ENCODE measurements at regions not wholly inside any gene's neighbourhood (a gene's known extent, or its start where the extent isn't known, plus 50 kb on each side); places are given as distances from the start of the nearest gene placed in this dataset.

DNA sequence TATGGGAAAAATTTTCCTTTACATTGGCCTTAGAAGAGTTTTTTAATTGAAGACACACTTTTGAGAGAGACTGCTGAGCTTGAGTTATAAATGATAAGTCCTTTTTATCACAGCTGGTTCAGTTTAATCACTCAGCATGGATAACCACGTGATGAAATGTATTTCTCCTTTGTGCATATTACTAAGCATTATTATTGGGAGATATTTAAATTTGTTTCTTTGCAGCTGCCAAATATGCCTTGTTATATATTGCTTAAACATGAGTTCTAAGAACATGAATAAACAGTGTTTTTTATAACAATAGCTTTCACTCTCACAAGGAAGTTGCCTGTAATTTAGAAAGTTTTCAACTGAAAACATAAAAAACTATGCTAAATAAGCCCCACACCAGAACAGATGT lies 293.5 kb upstream of the LRFN5 start:
- Histone ChIP-seq H3K4me3 (no peak overlapping the region), H3K27ac (no peak overlapping the region), H3K4me1 (no peaks in the 10 kb centered on the region), H3K36me3 (no peaks in the 10 kb centered on the region), H3K9me3 (peaks cover 0 to 12% (median 0%) of the 10 kb centered on the region in 4 donors), H3K27me3 (no peaks in the 10 kb centered on the region)
- 17 to 33% (median 30%) methylated on average over 1 of the region's 1 CpG for WGBS, 5 donors
- peak in 1 of 2 donors; percentile 12 for DNase-seq
- intact Hi-C loops (cut with DNase I; ENCODE audit: low total_unique reads), result no loop called here
- TF ChIP-seq EP300 (IDR thresholded peaks at IDR 0.05) (no peak), POLR2AphosphoS5 (IDR thresholded peaks at IDR 0.05) (no peak), POLR2A (IDR thresholded peaks at IDR 0.05) (no peak)
- TF ChIP-seq, protein P1, sequence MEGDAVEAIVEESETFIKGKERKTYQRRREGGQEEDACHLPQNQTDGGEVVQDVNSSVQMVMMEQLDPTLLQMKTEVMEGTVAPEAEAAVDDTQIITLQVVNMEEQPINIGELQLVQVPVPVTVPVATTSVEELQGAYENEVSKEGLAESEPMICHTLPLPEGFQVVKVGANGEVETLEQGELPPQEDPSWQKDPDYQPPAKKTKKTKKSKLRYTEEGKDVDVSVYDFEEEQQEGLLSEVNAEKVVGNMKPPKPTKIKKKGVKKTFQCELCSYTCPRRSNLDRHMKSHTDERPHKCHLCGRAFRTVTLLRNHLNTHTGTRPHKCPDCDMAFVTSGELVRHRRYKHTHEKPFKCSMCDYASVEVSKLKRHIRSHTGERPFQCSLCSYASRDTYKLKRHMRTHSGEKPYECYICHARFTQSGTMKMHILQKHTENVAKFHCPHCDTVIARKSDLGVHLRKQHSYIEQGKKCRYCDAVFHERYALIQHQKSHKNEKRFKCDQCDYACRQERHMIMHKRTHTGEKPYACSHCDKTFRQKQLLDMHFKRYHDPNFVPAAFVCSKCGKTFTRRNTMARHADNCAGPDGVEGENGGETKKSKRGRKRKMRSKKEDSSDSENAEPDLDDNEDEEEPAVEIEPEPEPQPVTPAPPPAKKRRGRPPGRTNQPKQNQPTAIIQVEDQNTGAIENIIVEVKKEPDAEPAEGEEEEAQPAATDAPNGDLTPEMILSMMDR (IDR thresholded peaks at IDR 0.05), result no peak

DNA sequence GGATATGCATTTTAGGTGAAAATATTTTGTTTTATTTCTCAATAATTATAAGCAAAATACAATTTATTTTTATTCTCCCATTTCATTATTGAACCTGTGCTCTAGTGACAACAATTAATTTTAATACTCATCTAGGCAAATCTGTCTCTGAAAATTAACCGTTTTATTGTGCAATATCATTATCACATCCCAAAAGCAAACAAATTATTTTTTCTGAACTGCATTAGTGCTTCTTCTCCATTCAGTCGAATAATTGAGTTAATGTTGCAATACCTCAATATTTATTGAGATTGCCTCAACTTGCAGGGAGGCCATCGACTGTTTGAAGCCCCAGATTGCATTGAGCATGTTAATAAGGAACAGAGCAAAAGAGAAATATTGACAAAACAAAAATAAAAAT lies 303.2 kb upstream of the LRFN5 start:
- Histone ChIP-seq H3K36me3 (no peaks in the 10 kb centered on the region), H3K4me3 (no peak overlapping the region), H3K4me1 (no peaks in the 10 kb centered on the region), H3K9me3 (no peaks in the 10 kb centered on the region), H3K27me3 (no peaks in the 10 kb centered on the region), H3K27ac (no peak overlapping the region)
- no peak for DNase-seq
- intact Hi-C loops (cut with DNase I; ENCODE audit: low total_unique reads), result no loop called here
- WGBS, 5 donors, result 69 to 77% (median 73%) methylated on average over 3 of the region's 3 CpGs
- TF ChIP-seq POLR2AphosphoS5 (IDR thresholded peaks at IDR 0.05), result no peak
- no peak for TF ChIP-seq EP300 (IDR thresholded peaks at IDR 0.05)
- TF ChIP-seq, protein P1 (IDR thresholded peaks at IDR 0.05), result no peak
- no peak for TF ChIP-seq POLR2A (IDR thresholded peaks at IDR 0.05)

DNA sequence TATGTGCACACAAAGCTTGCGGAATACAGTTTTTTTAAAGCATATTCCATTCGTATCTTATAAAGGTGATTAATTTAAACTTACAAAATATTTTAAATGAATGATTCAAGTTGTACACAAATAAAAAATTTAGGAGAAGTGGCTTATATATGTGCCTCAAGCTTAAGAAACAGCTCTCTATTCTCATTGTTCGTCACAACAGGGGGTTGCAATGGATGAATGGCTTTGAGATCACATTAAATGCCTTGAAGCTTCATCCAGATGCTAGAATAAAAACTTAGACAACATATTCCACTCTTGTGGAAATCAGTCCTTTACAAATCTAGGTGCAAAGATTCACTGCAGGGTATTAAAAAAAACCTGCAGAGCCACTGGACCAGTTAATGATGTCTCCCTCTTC lies 303.9 kb upstream of the LRFN5 start:
- intact Hi-C loops (cut with DNase I; ENCODE audit: low total_unique reads), result no loop called here
- Histone ChIP-seq H3K36me3 (no peaks in the 10 kb centered on the region), H3K9me3 (no peaks in the 10 kb centered on the region), H3K4me1 (no peaks in the 10 kb centered on the region), H3K4me3 (no peak overlapping the region), H3K27ac (no peak overlapping the region), H3K27me3 (no peaks in the 10 kb centered on the region)
- DNase-seq, result no peak
- 79 to 90% (median 88%) methylated on average over 3 of the region's 3 CpGs for WGBS, 5 donors
- TF ChIP-seq EP300 (IDR thresholded peaks at IDR 0.05) (no peak), POLR2AphosphoS5 (IDR thresholded peaks at IDR 0.05) (no peak), POLR2A (IDR thresholded peaks at IDR 0.05) (no peak)
- TF ChIP-seq, protein P1 (IDR thresholded peaks at IDR 0.05), result no peak

DNA sequence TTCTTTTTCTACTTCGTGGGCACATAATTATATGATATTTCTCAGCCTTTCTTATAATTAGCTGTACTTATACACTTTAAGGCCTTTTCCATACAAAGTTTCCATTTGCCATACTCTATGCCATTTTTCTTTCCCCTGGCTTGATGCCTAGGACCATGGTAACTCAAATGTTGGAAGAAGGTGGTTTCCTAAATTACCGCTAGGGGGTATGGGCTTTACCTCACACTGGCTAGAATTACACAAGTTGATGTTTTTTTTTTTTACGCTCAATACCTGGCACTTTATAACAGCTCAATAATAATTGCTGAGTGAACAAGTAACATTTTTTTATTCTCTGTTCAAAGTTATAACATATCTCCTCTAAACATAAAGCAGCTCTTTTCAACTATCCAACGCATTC lies 306.8 kb upstream of the LRFN5 start:
- H3K27ac ChIP-seq, result no peak overlapping the region
- intact Hi-C loops (cut with DNase I; ENCODE audit: low total_unique reads), result no loop called here
- TF ChIP-seq, protein P1 (IDR thresholded peaks at IDR 0.05), result no peak
- no peak for TF ChIP-seq POLR2AphosphoS5 (IDR thresholded peaks at IDR 0.05)
- no peak for TF ChIP-seq POLR2A (IDR thresholded peaks at IDR 0.05)
- no peak for TF ChIP-seq EP300 (IDR thresholded peaks at IDR 0.05)
- WGBS, 5 donors, result 69 to 88% (median 81%) methylated on average over 4 of the region's 4 CpGs
- H3K4me3 ChIP-seq, result no peak overlapping the region
- DNase-seq, result no peak
- H3K9me3 ChIP-seq, result no peaks in the 10 kb centered on the region
- H3K27me3 ChIP-seq, result no peaks in the 10 kb centered on the region
- H3K4me1 ChIP-seq, result no peaks in the 10 kb centered on the region
- no peaks in the 10 kb centered on the region for H3K36me3 ChIP-seq

Measured in stomach (tissue), 8 donors.